Loucy (cell line): ENCODE measurements at regions not wholly inside any gene's neighbourhood (a gene's known extent, or its start where the extent isn't known, plus 50 kb on each side); places are given as distances from the start of the nearest gene placed in this dataset.

Experiments
- H2AFZ ChIP-seq: fragments of 200-600 bp; sonication (generic); 2 replicates; pipeline ENCODE4 v1.6.0; 2016; ENCODE audit warnings: antibody characterized with exemption, mild to moderate bottlenecking, low read length, moderate library complexity
- H3F3A ChIP-seq: fragments of 200-600 bp; 2 replicates; pipeline ENCODE4 v1.6.0; 2016; ENCODE audit warnings: antibody characterized with exemption, low read depth, mild to moderate bottlenecking
- H3K27me3 ChIP-seq: fragments of 200-600 bp; sonication (generic); 2 replicates; pipeline ENCODE4 v1.6.1; 2014; ENCODE audit warnings: low read length, mild to moderate bottlenecking; ENCODE audit not compliant: insufficient read depth, poor library complexity, severe bottlenecking
- H3K36me3 ChIP-seq: fragments of 200-600 bp; sonication (generic); 2 replicates; pipeline ENCODE4 v1.6.1; 2016; ENCODE audit warnings: low read length; ENCODE audit not compliant: insufficient read depth
- H3K4me1 ChIP-seq: fragments of 200-600 bp; sonication (generic); 2 replicates; pipeline ENCODE4 v1.5.1; 2014; ENCODE audit warnings: low read length, mild to moderate bottlenecking; ENCODE audit not compliant: insufficient read depth, poor library complexity, severe bottlenecking
- H3K4me2 ChIP-seq: fragments of 200-600 bp; sonication (generic); 2 replicates; pipeline ENCODE4 v1.6.0; 2014; ENCODE audit warnings: antibody characterized with exemption, low read length, low read depth, mild to moderate bottlenecking; ENCODE audit not compliant: poor library complexity, severe bottlenecking
- H3K4me3 ChIP-seq: fragments of 200-600 bp; sonication (generic); 2 replicates; pipeline ENCODE4 v1.5.1; 2014; ENCODE audit warnings: low read length, mild to moderate bottlenecking, mixed read lengths; ENCODE audit not compliant: poor library complexity, severe bottlenecking
- H3K79me2 ChIP-seq: fragments of 200-600 bp; sonication (generic); 2 replicates; pipeline ENCODE4 v1.6.1; 2014; ENCODE audit warnings: low read length; ENCODE audit not compliant: insufficient read depth
- H3K9ac ChIP-seq: fragments of 200-600 bp; sonication (generic); 2 replicates; pipeline ENCODE4 v1.6.0; 2014; ENCODE audit warnings: mild to moderate bottlenecking, low read depth, low read length, moderate library complexity; ENCODE audit not compliant: poor library complexity, severe bottlenecking
- H3K9me2 ChIP-seq: fragments of 200-600 bp; sonication (generic); replicated peaks from 2 replicates; pipeline ENCODE4 v1.6.1; 2016; ENCODE audit warnings: low read depth, low read length, mixed read lengths
- H3K9me3 ChIP-seq: fragments of 200-600 bp; sonication (generic); 2 replicates; pipeline ENCODE4 v1.6.1; 2014; ENCODE audit warnings: mild to moderate bottlenecking, antibody characterized with exemption, low read length, low read depth; ENCODE audit not compliant: insufficient read depth
- H4K20me1 ChIP-seq: fragments of 200-600 bp; sonication (generic); 2 replicates; pipeline ENCODE4 v1.6.0; 2014; ENCODE audit warnings: antibody characterized with exemption, low read length, mild to moderate bottlenecking; ENCODE audit not compliant: insufficient read depth, poor library complexity, severe bottlenecking
- EZH2phosphoT487 ChIP-seq: fragments of 200-600 bp; IDR thresholded peaks from 2 replicates; pipeline ENCODE4 v1.6.1; 2018; ENCODE audit warnings: antibody characterized with exemption, mild to moderate bottlenecking, moderate library complexity, borderline replicate concordance
- TF ChIP-seq, protein P1 (sequence below): fragments of 200-600 bp; sonication (generic); conservative IDR thresholded peaks from 2 replicates; pipeline ENCODE4 v1.5.1; 2014; ENCODE audit warnings: mild to moderate bottlenecking, antibody characterized with exemption, low read length

DNA sequence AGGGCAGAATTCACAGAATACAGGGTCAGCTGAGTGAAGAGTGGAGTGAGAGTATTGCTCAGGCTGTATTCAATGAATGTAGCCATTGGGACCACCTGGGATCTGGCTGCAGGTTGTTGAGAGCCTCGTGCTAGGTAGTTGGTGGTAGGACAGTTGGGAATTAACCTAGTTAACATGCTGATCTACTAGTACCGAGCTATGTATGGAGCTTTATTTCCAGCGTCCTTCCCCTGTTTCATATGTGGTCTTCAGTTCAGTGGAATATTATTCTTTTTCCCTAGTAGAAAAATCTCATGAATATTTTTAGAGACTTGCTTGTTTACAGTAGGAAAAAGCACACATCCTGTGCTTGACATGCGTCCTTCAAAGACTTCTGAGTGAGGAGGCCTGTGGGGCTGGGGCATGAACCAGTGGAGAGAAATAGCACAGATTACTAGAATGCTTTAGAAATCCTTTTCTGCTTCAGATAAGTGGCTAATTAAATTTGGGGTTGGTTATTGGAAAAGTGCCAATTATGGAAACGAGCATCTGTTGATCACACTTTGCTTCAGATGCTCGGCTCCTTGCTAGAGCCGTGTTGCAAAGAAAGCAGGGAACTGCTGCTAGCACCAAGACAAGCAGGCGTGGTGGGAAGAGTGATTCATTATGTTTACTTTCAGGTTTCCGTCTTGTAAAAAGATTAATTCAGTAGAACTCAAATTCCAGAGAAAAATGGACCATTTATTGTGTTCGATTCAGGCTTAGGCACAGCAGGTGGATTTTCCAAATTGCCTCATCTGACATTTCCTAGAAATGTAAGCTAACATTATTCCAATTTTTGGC, 53.6 kb downstream of the ARF6 start:
- Histone ChIP-seq H3K9me3 (no peaks in the 10 kb centered on the region), H3K4me2 (no peak overlapping the region), H3K79me2 (no peaks in the 10 kb centered on the region), H3K36me3 (no peaks in the 10 kb centered on the region), H3F3A (no peaks in the 10 kb centered on the region), H3K27me3 (no peaks in the 10 kb centered on the region), H2AFZ (no peak overlapping the region), H3K9ac (no peak overlapping the region), H3K4me1 (peaks cover 17% of the 10 kb centered on the region), H4K20me1 (no peaks in the 10 kb centered on the region), H3K4me3 (no peak overlapping the region), H3K9me2 (no peaks in the 10 kb centered on the region)
- TF ChIP-seq EZH2phosphoT487, result no peak
- TF ChIP-seq, protein P1, sequence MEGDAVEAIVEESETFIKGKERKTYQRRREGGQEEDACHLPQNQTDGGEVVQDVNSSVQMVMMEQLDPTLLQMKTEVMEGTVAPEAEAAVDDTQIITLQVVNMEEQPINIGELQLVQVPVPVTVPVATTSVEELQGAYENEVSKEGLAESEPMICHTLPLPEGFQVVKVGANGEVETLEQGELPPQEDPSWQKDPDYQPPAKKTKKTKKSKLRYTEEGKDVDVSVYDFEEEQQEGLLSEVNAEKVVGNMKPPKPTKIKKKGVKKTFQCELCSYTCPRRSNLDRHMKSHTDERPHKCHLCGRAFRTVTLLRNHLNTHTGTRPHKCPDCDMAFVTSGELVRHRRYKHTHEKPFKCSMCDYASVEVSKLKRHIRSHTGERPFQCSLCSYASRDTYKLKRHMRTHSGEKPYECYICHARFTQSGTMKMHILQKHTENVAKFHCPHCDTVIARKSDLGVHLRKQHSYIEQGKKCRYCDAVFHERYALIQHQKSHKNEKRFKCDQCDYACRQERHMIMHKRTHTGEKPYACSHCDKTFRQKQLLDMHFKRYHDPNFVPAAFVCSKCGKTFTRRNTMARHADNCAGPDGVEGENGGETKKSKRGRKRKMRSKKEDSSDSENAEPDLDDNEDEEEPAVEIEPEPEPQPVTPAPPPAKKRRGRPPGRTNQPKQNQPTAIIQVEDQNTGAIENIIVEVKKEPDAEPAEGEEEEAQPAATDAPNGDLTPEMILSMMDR, result no peak

DNA sequence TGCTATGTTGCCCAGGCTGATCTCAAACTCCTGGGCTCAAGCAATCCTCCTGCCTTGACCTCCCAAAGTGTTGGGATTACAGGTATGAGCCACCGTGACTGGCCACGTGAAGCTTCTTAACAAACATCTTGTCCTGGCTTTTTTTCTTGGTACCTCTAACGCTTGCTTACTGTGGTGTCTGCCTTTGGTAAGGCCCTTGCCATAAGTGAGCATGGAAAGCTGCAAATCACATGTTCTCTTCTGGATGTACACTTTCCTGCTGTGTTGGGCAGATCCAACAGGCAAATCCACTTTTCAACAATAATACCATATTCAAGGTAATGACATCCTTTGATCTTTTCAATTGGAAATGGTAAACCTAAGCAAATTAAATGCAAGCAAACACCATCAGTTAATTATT, 54.6 kb downstream of the ARF6 start:
- no peaks in the 10 kb centered on the region for H4K20me1 ChIP-seq
- no peaks in the 10 kb centered on the region for H3K36me3 ChIP-seq
- no peak overlapping the region for H3K9ac ChIP-seq
- no peaks in the 10 kb centered on the region for H3K27me3 ChIP-seq
- peaks cover 17% of the 10 kb centered on the region for H3K4me1 ChIP-seq
- no peak for TF ChIP-seq EZH2phosphoT487
- TF ChIP-seq, protein P1, result no peak
- H3K9me3 ChIP-seq, result no peaks in the 10 kb centered on the region
- H3F3A ChIP-seq, result no peaks in the 10 kb centered on the region
- no peak overlapping the region for H2AFZ ChIP-seq
- no peak overlapping the region for H3K4me2 ChIP-seq
- no peaks in the 10 kb centered on the region for H3K79me2 ChIP-seq
- H3K9me2 ChIP-seq, result no peaks in the 10 kb centered on the region
- no peak overlapping the region for H3K4me3 ChIP-seq

DNA sequence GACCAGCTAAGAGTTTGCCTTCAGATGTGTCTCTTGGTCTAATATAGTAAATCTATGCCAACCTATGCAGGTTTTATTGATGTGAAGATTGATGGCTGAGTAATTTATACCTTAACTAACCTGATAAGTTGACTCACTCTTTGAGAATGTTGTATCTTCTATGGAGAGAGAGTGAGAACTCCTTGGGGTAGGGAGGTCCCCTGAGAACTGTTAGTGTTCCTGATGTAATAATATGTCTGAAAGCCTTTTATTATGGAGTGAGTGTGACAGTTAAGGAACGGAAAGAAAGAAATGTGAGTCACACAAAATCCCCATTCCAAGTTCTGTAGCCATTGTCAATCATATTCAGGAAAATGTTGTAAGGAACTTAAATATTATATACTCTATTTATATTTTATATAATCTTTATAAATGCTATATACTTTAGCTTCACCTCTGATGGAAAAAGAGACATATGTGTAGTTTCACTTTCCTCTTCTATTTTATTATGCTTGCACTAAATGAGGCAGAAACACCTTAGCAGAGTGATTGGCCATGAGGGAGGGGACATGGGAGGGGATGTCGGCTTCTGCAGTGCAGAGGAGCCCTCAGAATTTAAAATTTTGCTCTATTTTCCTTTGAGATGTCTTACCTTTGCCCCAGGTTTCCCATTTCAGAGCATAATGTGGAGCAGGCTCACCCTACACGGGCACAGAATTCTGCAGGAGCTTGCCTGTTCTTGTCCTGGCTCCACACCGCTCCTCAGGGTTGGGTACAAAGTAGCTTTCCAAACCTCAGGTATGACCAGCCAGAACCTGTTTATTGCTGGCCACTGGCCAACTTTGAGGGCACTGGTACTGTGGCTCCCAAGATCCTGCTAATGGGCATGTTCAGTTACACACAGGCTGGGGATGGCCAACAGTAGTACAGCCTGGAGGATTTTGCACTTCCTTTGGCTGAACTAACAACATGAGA, 57.7 kb downstream of the ARF6 start:
- H3K4me2 ChIP-seq, result no peak overlapping the region

More for the DNA sequence above, 57.7 kb downstream of the ARF6 start:
- peak overlapping the region; percentile 60 for H2AFZ ChIP-seq
- H3K9ac ChIP-seq, result no peak overlapping the region
- no peaks in the 10 kb centered on the region for H3F3A ChIP-seq
- H3K4me3 ChIP-seq, result no peak overlapping the region
- H3K36me3 ChIP-seq, result no peaks in the 10 kb centered on the region
- no peaks in the 10 kb centered on the region for H3K79me2 ChIP-seq
- no peaks in the 10 kb centered on the region for H4K20me1 ChIP-seq
- no peak for TF ChIP-seq EZH2phosphoT487
- TF ChIP-seq, protein P1, result no peak
- H3K9me3 ChIP-seq, result no peaks in the 10 kb centered on the region
- H3K4me1 ChIP-seq, result peaks cover 12% of the 10 kb centered on the region
- no peaks in the 10 kb centered on the region for H3K9me2 ChIP-seq
- H3K27me3 ChIP-seq, result no peaks in the 10 kb centered on the region
